ENCODE measurements at regions not wholly inside any gene's neighbourhood (a gene's known extent, or its start where the extent isn't known, plus 50 kb on each side); places are given as distances from the start of the nearest gene placed in this dataset.

DNA sequence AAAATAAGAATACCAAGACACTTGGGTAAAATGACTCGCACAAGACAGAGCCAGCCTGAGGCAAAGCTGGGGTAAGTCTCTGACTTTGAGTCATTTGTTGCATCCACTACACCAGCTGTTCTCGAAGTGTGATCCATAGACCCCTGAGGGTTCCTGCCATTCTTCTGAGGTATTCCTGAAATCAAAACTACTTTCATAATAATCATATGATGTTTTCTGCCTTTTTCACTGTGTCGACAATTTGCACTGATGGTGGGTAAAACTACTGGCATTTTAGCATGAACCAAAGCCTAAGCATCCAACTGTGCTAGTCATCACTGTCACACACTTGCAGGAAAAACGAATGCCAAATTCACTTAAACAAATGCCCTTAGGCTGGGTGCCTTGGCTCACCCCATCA lies 135.5 kb upstream of the FUT8 start:
- H3K4me3 ChIP-seq = no peak overlapping the region
- H2AFZ ChIP-seq = no peak overlapping the region
- 52 to 56% methylated on average over 4 of the region's 4 CpGs for WGBS, 2 experiments (ENCODE audit: low coverage in 1 of 2, low lambda C conversion rate in 2 of 2, missing lambda C conversion rate in 2 of 2)
- H3K36me3 ChIP-seq (ENCODE audit: low read depth) = no peaks in the 10 kb centered on the region
- H3K9me2 ChIP-seq (ENCODE audit: insufficient read depth) = no peaks in the 10 kb centered on the region
- H3K4me1 ChIP-seq (ENCODE audit: insufficient read depth) = peaks cover 18% of the 10 kb centered on the region
- H3K27me3 ChIP-seq (replicated peaks; ENCODE audit: insufficient read depth) = no peaks in the 10 kb centered on the region
- in situ Hi-C loops (cut with MboI) = no loop called here
- TF ChIP-seq EZH2 (IDR thresholded peaks at IDR 0.05; ENCODE audit: insufficient read depth, poor library complexity, severe bottlenecking) (no peak), EZH2phosphoT487 (IDR thresholded peaks at IDR 0.05; ENCODE audit: insufficient read depth, low read depth) (no peak)
- H4K20me1 ChIP-seq (ENCODE audit: insufficient read depth) = no peaks in the 10 kb centered on the region
- no peaks in the 10 kb centered on the region for H3K79me2 ChIP-seq (ENCODE audit: insufficient read depth)
- no peaks in the 10 kb centered on the region for H3K9me3 ChIP-seq (ENCODE audit: low read depth)
- peak overlapping the region; percentile 11 for H3K27ac ChIP-seq
- peaks cover 23% of the 10 kb centered on the region for H3F3A ChIP-seq (ENCODE audit: insufficient read depth)
- no peak overlapping the region for H3K4me2 ChIP-seq (ENCODE audit: unreplicated experiment)
- peak; percentile 83 for DNase-seq
- no peak overlapping the region for H3K9ac ChIP-seq

GRCh38 chr14:65277580-65278270 lies 134.8 kb upstream of the FUT8 start:
- no peaks in the 10 kb centered on the region for H3K9me2 ChIP-seq (ENCODE audit: insufficient read depth)
- no peaks in the 10 kb centered on the region for H3K36me3 ChIP-seq (ENCODE audit: low read depth)
- H3F3A ChIP-seq (ENCODE audit: insufficient read depth) = peaks cover 29% of the 10 kb centered on the region
- H4K20me1 ChIP-seq (ENCODE audit: insufficient read depth) = no peaks in the 10 kb centered on the region
- TF ChIP-seq EZH2 (IDR thresholded peaks at IDR 0.05; ENCODE audit: insufficient read depth, poor library complexity, severe bottlenecking) (no peak), EZH2phosphoT487 (IDR thresholded peaks at IDR 0.05; ENCODE audit: insufficient read depth, low read depth) (no peak)
- WGBS, 2 experiments (ENCODE audit: low coverage in 1 of 2, low lambda C conversion rate in 2 of 2, missing lambda C conversion rate in 2 of 2) = 73% methylated on average over 6 of the region's 6 CpGs
- H3K4me3 ChIP-seq = no peak overlapping the region
- H2AFZ ChIP-seq = no peak overlapping the region
- peaks cover 25% of the 10 kb centered on the region for H3K4me1 ChIP-seq (ENCODE audit: insufficient read depth)
- H3K4me2 ChIP-seq (ENCODE audit: unreplicated experiment) = no peak overlapping the region
- no peaks in the 10 kb centered on the region for H3K79me2 ChIP-seq (ENCODE audit: insufficient read depth)
- in situ Hi-C loops (cut with MboI) = no loop called here
- no peak overlapping the region for H3K27ac ChIP-seq
- no peaks in the 10 kb centered on the region for H3K27me3 ChIP-seq (replicated peaks; ENCODE audit: insufficient read depth)
- H3K9me3 ChIP-seq (ENCODE audit: low read depth) = no peaks in the 10 kb centered on the region
- H3K9ac ChIP-seq = no peak overlapping the region
- DNase-seq = no peak

GRCh38 chr14:65278589-65278988 lies 133.9 kb upstream of the FUT8 start:
- peaks cover 33% of the 10 kb centered on the region for H3K4me1 ChIP-seq (ENCODE audit: insufficient read depth)
- H3K4me3 ChIP-seq = no peak overlapping the region
- no peaks in the 10 kb centered on the region for H3K9me3 ChIP-seq (ENCODE audit: low read depth)
- no peaks in the 10 kb centered on the region for H3K79me2 ChIP-seq (ENCODE audit: insufficient read depth)
- H4K20me1 ChIP-seq (ENCODE audit: insufficient read depth) = no peaks in the 10 kb centered on the region
- H3K4me2 ChIP-seq (ENCODE audit: unreplicated experiment) = no peak overlapping the region
- no peak overlapping the region for H2AFZ ChIP-seq
- H3K9me2 ChIP-seq (ENCODE audit: insufficient read depth) = no peaks in the 10 kb centered on the region
- no peak overlapping the region for H3K9ac ChIP-seq
- in situ Hi-C loops (cut with MboI) = no loop called here
- H3K27me3 ChIP-seq (replicated peaks; ENCODE audit: insufficient read depth) = no peaks in the 10 kb centered on the region
- WGBS, 2 experiments (ENCODE audit: low coverage in 1 of 2, low lambda C conversion rate in 2 of 2, missing lambda C conversion rate in 2 of 2) = 80 to 85% methylated on average over 4 of the region's 4 CpGs
- no peak overlapping the region for H3K27ac ChIP-seq
- TF ChIP-seq EZH2phosphoT487 (IDR thresholded peaks at IDR 0.05; ENCODE audit: insufficient read depth, low read depth) = no peak
- no peak for TF ChIP-seq EZH2 (IDR thresholded peaks at IDR 0.05; ENCODE audit: insufficient read depth, poor library complexity, severe bottlenecking)
- no peaks in the 10 kb centered on the region for H3K36me3 ChIP-seq (ENCODE audit: low read depth)
- DNase-seq = no peak
- peaks cover 37% of the 10 kb centered on the region for H3F3A ChIP-seq (ENCODE audit: insufficient read depth)

GRCh38 chr14:65279510-65279909 lies 133.0 kb upstream of the FUT8 start:
- Histone ChIP-seq H3K27ac (no peak overlapping the region), H3K4me2 (ENCODE audit: unreplicated experiment) (no peak overlapping the region), H3K36me3 (ENCODE audit: low read depth) (no peaks in the 10 kb centered on the region), H4K20me1 (ENCODE audit: insufficient read depth) (no peaks in the 10 kb centered on the region), H3K79me2 (ENCODE audit: insufficient read depth) (no peaks in the 10 kb centered on the region), H2AFZ (no peak overlapping the region), H3K27me3 (replicated peaks; ENCODE audit: insufficient read depth) (no peaks in the 10 kb centered on the region), H3K4me3 (no peak overlapping the region), H3K4me1 (ENCODE audit: insufficient read depth) (peaks cover 33% of the 10 kb centered on the region), H3F3A (ENCODE audit: insufficient read depth) (peaks cover 37% of the 10 kb centered on the region), H3K9me3 (ENCODE audit: low read depth) (no peaks in the 10 kb centered on the region), H3K9me2 (ENCODE audit: insufficient read depth) (no peaks in the 10 kb centered on the region), H3K9ac (no peak overlapping the region)
- in situ Hi-C loops (cut with MboI) = no loop called here
- TF ChIP-seq EZH2 (IDR thresholded peaks at IDR 0.05; ENCODE audit: insufficient read depth, poor library complexity, severe bottlenecking) (no peak), EZH2phosphoT487 (IDR thresholded peaks at IDR 0.05; ENCODE audit: insufficient read depth, low read depth) (no peak)
- DNase-seq = no peak
- WGBS, 2 experiments (ENCODE audit: low coverage in 1 of 2, low lambda C conversion rate in 2 of 2, missing lambda C conversion rate in 2 of 2) = 94 to 95% methylated on average over 20 to 22 of the region's 22 CpGs
